Body of pancreas (tissue), 4 donors: ENCODE measurements at regions not wholly inside any gene's neighbourhood (a gene's known extent, or its start where the extent isn't known, plus 50 kb on each side); places are given as distances from the start of the nearest gene placed in this dataset.

Experiments used
- ATAC-seq: fragments of 150-250 bp; one replicate; pipeline ENCODE4 v1.9.1; 2016
- DNase-seq, 4 donors: peaks; one replicate each; pipeline ENCODE4 v3.0.0-alpha.2; 2019
- H3K27ac ChIP-seq, 4 donors: fragments of 200-600 bp; sonication (generic); 1 replicate in 3 of 4; 2 replicates in 1 of 4; pipeline versions ENCODE4 v1.5.1 to v1.6.1; 2016 to 2019; ENCODE audit warnings: mild to moderate bottlenecking in 1 of 4, mixed read lengths in 1 of 4, moderate library complexity in 1 of 4
- H3K27me3 ChIP-seq, 2 donors: fragments of 200-600 bp; sonication (generic); one replicate each; pipeline ENCODE4 v1.6.0; 2016; ENCODE audit warnings: mild to moderate bottlenecking in 1 of 2
- H3K36me3 ChIP-seq, 2 donors: fragments of 200-600 bp; sonication (generic); replicated peaks in 1 of 2; 2 replicates each; pipeline ENCODE4 v1.5.1; 2016; ENCODE audit warnings: low read depth in 2 of 2; ENCODE audit not compliant: insufficient read depth in 1 of 2
- H3K4me1 ChIP-seq: fragments of 200-600 bp; sonication (generic); one replicate; pipeline ENCODE4 v1.6.0; 2016
- H3K4me3 ChIP-seq, 2 donors: fragments of 200-600 bp; sonication (generic); 1 replicate in 1 of 2; 2 replicates in 1 of 2; pipeline ENCODE4 v1.5.1; 2016 to 2019
- H3K9me3 ChIP-seq, 3 donors: fragments of 200-600 bp; sonication (generic); 1 replicate in 2 of 3; 2 replicates in 1 of 3; pipeline ENCODE4 v1.5.1; 2016
- CTCF ChIP-seq, 7 experiments: fragments of 450-650 bp in 4 of 7; fragments of 200-600 bp in 3 of 7; sonication (generic) in 3 of 7; IDR thresholded peaks; one replicate each; pipeline ENCODE4 v1.5.1; 2016 to 2019; ENCODE audit warnings: antibody characterized with exemption in 7 of 7
- POLR2A ChIP-seq, 3 donors: fragments of 450-650 bp; IDR thresholded peaks; one replicate each; pipeline ENCODE4 v1.6.1; 2016; ENCODE audit warnings: antibody characterized with exemption in 3 of 3, mild to moderate bottlenecking in 2 of 3
- WGBS, 2 donors: methylation state at CpG; one replicate each; pipeline ENCODE4 v1.1.5; 2017; 5-methylcytosine and 5-hydroxymethylcytosine counted together
- intact Hi-C: fragments of 100-400 bp; cut with DNase I; formaldehyde crosslinking; loops from one replicate; pipeline ENCODE4 v1.15.1; 2023

GRCh38 chr5:106660681-106661080 lies 1010.1 kb downstream of the EFNA5 start:
- H3K9me3 ChIP-seq, result no peaks in the 10 kb centered on the region
- no peak overlapping the region for H3K27ac ChIP-seq
- TF ChIP-seq POLR2A (IDR thresholded peaks at IDR 0.05) (no peak), CTCF (IDR thresholded peaks at IDR 0.05) (no peak)
- H3K4me3 ChIP-seq, result no peak overlapping the region
- no peaks in the 10 kb centered on the region for H3K27me3 ChIP-seq
- intact Hi-C loops, result no loop called here
- no peaks in the 10 kb centered on the region for H3K36me3 ChIP-seq
- H3K4me1 ChIP-seq, result no peaks in the 10 kb centered on the region
- ATAC-seq, result no peak
- DNase-seq, result no peak

GRCh38 chr5:106658150-106658549 lies 1012.6 kb downstream of the EFNA5 start:
- no peak for TF ChIP-seq CTCF (IDR thresholded peaks at IDR 0.05)
- no peak for TF ChIP-seq POLR2A (IDR thresholded peaks at IDR 0.05)
- Histone ChIP-seq H3K27ac (no peak overlapping the region), H3K4me3 (no peak overlapping the region), H3K36me3 (no peaks in the 10 kb centered on the region), H3K9me3 (no peaks in the 10 kb centered on the region), H3K4me1 (no peaks in the 10 kb centered on the region), H3K27me3 (no peaks in the 10 kb centered on the region)
- ATAC-seq, result no peak
- no peak for DNase-seq
- intact Hi-C loops, result no loop called here

GRCh38 chr5:106656821-106657220 lies 1013.9 kb downstream of the EFNA5 start:
- ATAC-seq, result no peak
- Histone ChIP-seq H3K4me1 (no peaks in the 10 kb centered on the region), H3K36me3 (no peaks in the 10 kb centered on the region), H3K9me3 (no peaks in the 10 kb centered on the region), H3K4me3 (no peak overlapping the region), H3K27me3 (no peaks in the 10 kb centered on the region), H3K27ac (no peak overlapping the region)
- no peak for DNase-seq
- TF ChIP-seq POLR2A (IDR thresholded peaks at IDR 0.05) (no peak), CTCF (IDR thresholded peaks at IDR 0.05) (no peak)
- intact Hi-C loops, result no loop called here
- WGBS, 2 donors, result 56 to 61% methylated on average over 2 of the region's 2 CpGs

DNA sequence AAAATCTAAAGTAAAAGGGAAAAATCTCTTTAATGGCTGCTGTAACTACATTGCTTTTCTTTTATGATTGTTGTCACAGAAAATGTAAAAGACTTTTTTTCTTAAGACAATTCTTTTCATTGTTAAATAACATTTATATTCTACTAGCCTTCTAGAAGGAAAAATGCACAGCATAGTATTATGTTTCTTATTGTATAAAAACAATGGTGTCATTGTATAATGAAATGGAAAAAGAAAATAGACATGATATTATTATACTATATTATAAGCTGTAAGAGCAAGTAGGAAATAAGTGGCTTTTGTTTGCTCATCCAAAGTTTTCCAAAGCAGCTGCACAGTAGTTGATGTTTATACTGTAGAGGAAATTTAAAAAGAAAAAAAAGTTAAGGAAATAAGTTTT lies 1021.7 kb downstream of the EFNA5 start:
- ATAC-seq, result no peak
- no peak for DNase-seq
- TF ChIP-seq CTCF (IDR thresholded peaks at IDR 0.05) (no peak), POLR2A (IDR thresholded peaks at IDR 0.05) (no peak)
- Histone ChIP-seq H3K4me3 (no peak overlapping the region), H3K4me1 (no peaks in the 10 kb centered on the region), H3K27ac (no peak overlapping the region), H3K27me3 (no peaks in the 10 kb centered on the region), H3K36me3 (no peaks in the 10 kb centered on the region), H3K9me3 (no peaks in the 10 kb centered on the region)
- intact Hi-C loops, result no loop called here

DNA sequence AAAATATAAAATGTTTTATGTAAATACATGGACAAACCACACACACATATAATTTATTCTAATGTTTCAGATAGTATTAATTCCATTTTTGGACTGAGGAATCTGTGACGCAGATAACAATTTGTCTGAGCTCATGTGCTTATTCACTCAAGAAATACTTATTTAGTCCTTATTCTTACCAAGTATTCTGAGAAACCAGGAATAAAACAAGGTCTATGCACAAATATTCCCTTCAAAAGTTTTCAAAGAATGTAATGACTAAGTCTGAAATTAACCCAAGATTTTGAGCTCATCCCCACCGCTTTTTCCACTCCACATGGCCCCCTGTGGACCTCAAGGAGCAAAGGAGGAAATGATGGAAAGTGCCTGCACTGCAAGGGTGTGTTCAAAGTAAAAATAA lies 1022.3 kb downstream of the EFNA5 start:
- intact Hi-C loops, result no loop called here
- no peaks in the 10 kb centered on the region for H3K9me3 ChIP-seq
- no peak overlapping the region for H3K27ac ChIP-seq
- no peak for ATAC-seq
- TF ChIP-seq POLR2A (IDR thresholded peaks at IDR 0.05) (no peak), CTCF (IDR thresholded peaks at IDR 0.05) (no peak)
- no peaks in the 10 kb centered on the region for H3K36me3 ChIP-seq
- 80 to 81% methylated on average over 2 of the region's 2 CpGs for WGBS, 2 donors
- no peak overlapping the region for H3K4me3 ChIP-seq
- DNase-seq, result no peak
- no peaks in the 10 kb centered on the region for H3K27me3 ChIP-seq
- H3K4me1 ChIP-seq, result no peaks in the 10 kb centered on the region
